Endothelial cell of umbilical vein (primary cell): ENCODE measurements at regions not wholly inside any gene's neighbourhood (a gene's known extent, or its start where the extent isn't known, plus 50 kb on each side); places are given as distances from the start of the nearest gene placed in this dataset.

Experiments used
- BruUV-seq: library from RNA; stranded (reverse); fragments of 400-500 nt; replicated peaks from 2 replicates; lab custom pipeline; 2021; lab: Mats Ljungman, UMichigan
- CTCF ChIA-PET: fragments of 300-600, 350-600 bp; sonication (Branson Sonifier 250); formaldehyde crosslinking; loops from one replicate; lab custom pipeline; 2021; ENCODE audit warnings: antibody characterized with exemption, inconsistent platforms; lab: Charles Lee
- POLR2A ChIA-PET: fragments of 300-600, 350-600 bp; sonication (Branson Sonifier 250); formaldehyde crosslinking; loops from one replicate; lab custom pipeline; 2021; ENCODE audit warnings: antibody characterized with exemption, inconsistent platforms; lab: Charles Lee
- DNase-seq: peaks from one replicate; pipeline ENCODE4 v3.0.0-alpha.2; 2011; ENCODE audit warnings: low read depth, low spot score
- FAIRE-seq: peaks from 2 replicates; lab custom pipeline; 2011; peaks lifted over from hg19 to GRCh38; lab: Jason Lieb, UNC
- H2AFZ ChIP-seq: 2 replicates; pipeline ENCODE4 v1.6.0; 2012; ENCODE audit warnings: low read depth, low read length, control low read depth, inconsistent platforms
- H3K27ac ChIP-seq: 2 replicates; pipeline ENCODE4 v1.5.1; 2011; ENCODE audit warnings: low read depth, mild to moderate bottlenecking, control low read depth, low read length, moderate library complexity; ENCODE audit not compliant: insufficient read depth
- H3K27me3 ChIP-seq, 2 experiments: 2 replicates each; pipeline versions ENCODE4 v1.6.0 to v1.6.1; 2011; ENCODE audit warnings: low read length in 2 of 2, mixed read lengths in 1 of 2; ENCODE audit not compliant: control insufficient read depth in 2 of 2, insufficient read depth in 2 of 2
- H3K36me3 ChIP-seq, 2 experiments: 2 replicates in 1 of 2; 3 replicates in 1 of 2; pipeline ENCODE4 v1.5.1; 2011; ENCODE audit warnings: low read length in 2 of 2, mild to moderate bottlenecking in 1 of 2, moderate library complexity in 1 of 2; ENCODE audit not compliant: control insufficient read depth in 2 of 2, insufficient read depth in 2 of 2; ENCODE audit errors: extremely low read depth in 1 of 2
- H3K4me1 ChIP-seq: 3 replicates; pipeline ENCODE4 v1.5.1; 2011; ENCODE audit warnings: mild to moderate bottlenecking, low read length; ENCODE audit not compliant: control insufficient read depth, insufficient read depth; ENCODE audit errors: extremely low read depth
- H3K4me2 ChIP-seq: 2 replicates; pipeline ENCODE4 v1.6.1; 2011; ENCODE audit warnings: low read length, control low read depth, mixed read lengths; ENCODE audit not compliant: insufficient read depth
- H3K4me3 ChIP-seq, 3 experiments: fragments of 200-600 bp in 1 of 3; sonication (generic), shearing (Covaris generic) in 1 of 3; replicated peaks in 1 of 3; 2 replicates each; pipeline ENCODE4 v1.5.1; 2011 to 2016; ENCODE audit warnings: control low read depth in 3 of 3, low read length in 3 of 3, mild to moderate bottlenecking in 2 of 3, inconsistent platforms in 1 of 3, low read depth in 1 of 3, moderate library complexity in 1 of 3; ENCODE audit not compliant: insufficient read depth in 1 of 3
- H3K79me2 ChIP-seq: 2 replicates; pipeline ENCODE4 v1.6.0; 2012; ENCODE audit warnings: low read length, inconsistent platforms; ENCODE audit not compliant: control insufficient read depth, insufficient read depth
- H3K9ac ChIP-seq: replicated peaks from 2 replicates; pipeline ENCODE3; 2011; ENCODE audit warnings: low read length, control low read depth; ENCODE audit not compliant: insufficient read depth; ENCODE audit errors: extremely low read depth
- H3K9me1 ChIP-seq: replicated peaks from 3 replicates; pipeline ENCODE4 v1.6.0; 2011; ENCODE audit warnings: mild to moderate bottlenecking, low read length; ENCODE audit not compliant: control insufficient read depth, insufficient read depth; ENCODE audit errors: extremely low read depth
- H3K9me3 ChIP-seq: replicated peaks from 2 replicates; pipeline ENCODE4 v1.5.1; 2012; ENCODE audit warnings: low read length, inconsistent platforms; ENCODE audit not compliant: control insufficient read depth, insufficient read depth
- H4K20me1 ChIP-seq: replicated peaks from 2 replicates; pipeline ENCODE3; 2011; ENCODE audit warnings: mild to moderate bottlenecking, low read length; ENCODE audit not compliant: control insufficient read depth, insufficient read depth; ENCODE audit errors: extremely low read depth
- EZH2 ChIP-seq: IDR thresholded peaks from 2 replicates; pipeline ENCODE4 v1.6.1; 2012; ENCODE audit warnings: borderline replicate concordance, low read depth, mild to moderate bottlenecking, moderate library complexity, low read length, inconsistent platforms; ENCODE audit not compliant: severe bottlenecking
- FOS ChIP-seq: IDR thresholded peaks from 2 replicates; pipeline ENCODE4 v1.6.1; 2011; ENCODE audit warnings: mild to moderate bottlenecking, low read length, moderate library complexity, borderline replicate concordance; ENCODE audit not compliant: insufficient read depth
- GATA2 ChIP-seq: IDR thresholded peaks from 2 replicates; pipeline ENCODE4 v1.7.0; 2011; ENCODE audit warnings: low read depth, mild to moderate bottlenecking, moderate library complexity, mixed read lengths, low read length; ENCODE audit not compliant: insufficient read length, insufficient read depth
- JUN ChIP-seq: IDR thresholded peaks from 2 replicates; pipeline ENCODE4 v1.6.1; 2011; ENCODE audit warnings: borderline replicate concordance, low read depth; ENCODE audit not compliant: insufficient read length, insufficient read depth
- MAX ChIP-seq: IDR thresholded peaks from 2 replicates; pipeline ENCODE4 v1.6.1; 2011; ENCODE audit not compliant: insufficient read depth, insufficient read length
- MYC ChIP-seq: IDR thresholded peaks from one replicate; pipeline ENCODE4 v1.6.1; 2011; ENCODE audit warnings: mild to moderate bottlenecking, low read depth, low read length
- POLR2A ChIP-seq: IDR thresholded peaks from 2 replicates; pipeline ENCODE4 v1.6.1; 2012; ENCODE audit warnings: low read depth, mild to moderate bottlenecking, control low read depth, low read length
- POLR2AphosphoS5 ChIP-seq: IDR thresholded peaks from 2 replicates; pipeline ENCODE4 v1.6.1; 2012; ENCODE audit warnings: low read depth, mild to moderate bottlenecking, control low read depth, low read length, moderate library complexity; ENCODE audit not compliant: insufficient read depth
- dilution Hi-C: fragments of 300-500 bp; cut with MboI; formaldehyde crosslinking; loops from one replicate; pipeline ENCODE4 v1.15.0; 2019; ENCODE audit warnings: low sequenced_read_pairs; ENCODE audit not compliant: extremely low pct_ligation_motif_present
- intact Hi-C: fragments of 100-400 bp; cut with micrococcal nuclease; formaldehyde crosslinking; loops from one replicate; pipeline ENCODE4 v1.10.0; 2022
- TF ChIP-seq, protein P1 (sequence below), 2 donors: IDR thresholded peaks; 1 replicate in 1 of 2; 2 replicates in 1 of 2; pipeline ENCODE4 v1.5.1; 2011; ENCODE audit warnings: low read length in 2 of 2, mild to moderate bottlenecking in 2 of 2, moderate library complexity in 2 of 2, control low read depth in 1 of 2, inconsistent platforms in 1 of 2, low read depth in 1 of 2; ENCODE audit not compliant: insufficient read depth in 1 of 2; ENCODE audit errors: extremely low read depth in 1 of 2

DNA sequence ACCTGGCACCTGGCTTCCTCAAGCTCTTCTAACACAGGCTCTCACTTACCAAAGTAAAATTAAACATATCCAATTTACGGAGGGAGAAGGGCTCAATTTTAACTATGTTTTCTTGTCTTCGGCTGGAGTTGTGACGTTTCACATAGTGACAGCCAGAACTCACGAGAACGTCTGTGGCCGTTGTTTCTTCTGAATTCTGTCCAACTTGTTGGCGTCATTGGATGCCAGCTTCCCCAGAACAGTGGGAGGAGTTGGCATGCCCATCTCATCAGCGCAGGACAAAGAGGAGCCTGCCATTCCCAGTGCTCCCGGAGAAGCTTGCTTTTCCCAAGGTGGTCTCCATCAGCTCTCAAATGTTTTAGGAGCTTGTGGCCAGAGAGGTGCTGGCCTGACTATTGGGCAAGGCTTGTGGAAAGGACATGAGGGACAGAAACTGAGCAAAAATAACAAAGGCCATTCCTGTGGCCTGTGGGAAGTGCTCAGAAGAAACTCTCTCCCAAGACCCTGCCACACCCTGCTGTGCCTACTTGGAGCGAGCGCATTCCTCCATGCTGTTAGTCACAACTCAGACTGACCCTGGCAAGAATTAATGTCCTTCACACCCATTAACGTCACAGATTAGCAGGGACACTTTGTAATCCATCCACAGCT is 265.4 kb upstream of the CDH4 start:
- H4K20me1 ChIP-seq: no peaks in the 10 kb centered on the region
- H2AFZ ChIP-seq: no peak overlapping the region
- ChIA-PET CTCF (no interaction called here), POLR2A (no interaction called here)
- no peak for FAIRE-seq
- no peaks in the 10 kb centered on the region for H3K9me1 ChIP-seq
- dilution Hi-C loops: no loop called here
- no TSS peak for BruUV-seq
- no peak overlapping the region for H3K27ac ChIP-seq
- no peaks in the 10 kb centered on the region for H3K79me2 ChIP-seq
- H3K9me3 ChIP-seq: peaks cover 6% of the 10 kb centered on the region
- H3K9ac ChIP-seq: no peak overlapping the region
- intact Hi-C loops: no loop called here
- H3K4me1 ChIP-seq: no peaks in the 10 kb centered on the region
- H3K4me2 ChIP-seq: no peak overlapping the region
- TF ChIP-seq POLR2AphosphoS5: no peak
- TF ChIP-seq JUN: no peak
- TF ChIP-seq GATA2: no peak
- no peak for DNase-seq
- H3K27me3 ChIP-seq: no peaks in the 10 kb centered on the region
- H3K36me3 ChIP-seq: no peaks in the 10 kb centered on the region
- H3K4me3 ChIP-seq: no peak overlapping the region

GRCh38 chr20:60990061-60990460 is 262.0 kb upstream of the CDH4 start:
- no peak for FAIRE-seq
- no peak overlapping the region for H3K27ac ChIP-seq
- H3K9me1 ChIP-seq: no peaks in the 10 kb centered on the region
- intact Hi-C loops (no loop called here), dilution Hi-C loops (no loop called here)
- no peak overlapping the region for H2AFZ ChIP-seq
- H3K9me3 ChIP-seq: peaks cover 6% of the 10 kb centered on the region
- H3K79me2 ChIP-seq: no peaks in the 10 kb centered on the region
- TF ChIP-seq MAX (no peak), JUN (no peak), GATA2 (no peak), POLR2A (no peak), MYC (no peak), FOS (no peak), EZH2 (no peak), POLR2AphosphoS5 (no peak)
- TF ChIP-seq, protein P1, sequence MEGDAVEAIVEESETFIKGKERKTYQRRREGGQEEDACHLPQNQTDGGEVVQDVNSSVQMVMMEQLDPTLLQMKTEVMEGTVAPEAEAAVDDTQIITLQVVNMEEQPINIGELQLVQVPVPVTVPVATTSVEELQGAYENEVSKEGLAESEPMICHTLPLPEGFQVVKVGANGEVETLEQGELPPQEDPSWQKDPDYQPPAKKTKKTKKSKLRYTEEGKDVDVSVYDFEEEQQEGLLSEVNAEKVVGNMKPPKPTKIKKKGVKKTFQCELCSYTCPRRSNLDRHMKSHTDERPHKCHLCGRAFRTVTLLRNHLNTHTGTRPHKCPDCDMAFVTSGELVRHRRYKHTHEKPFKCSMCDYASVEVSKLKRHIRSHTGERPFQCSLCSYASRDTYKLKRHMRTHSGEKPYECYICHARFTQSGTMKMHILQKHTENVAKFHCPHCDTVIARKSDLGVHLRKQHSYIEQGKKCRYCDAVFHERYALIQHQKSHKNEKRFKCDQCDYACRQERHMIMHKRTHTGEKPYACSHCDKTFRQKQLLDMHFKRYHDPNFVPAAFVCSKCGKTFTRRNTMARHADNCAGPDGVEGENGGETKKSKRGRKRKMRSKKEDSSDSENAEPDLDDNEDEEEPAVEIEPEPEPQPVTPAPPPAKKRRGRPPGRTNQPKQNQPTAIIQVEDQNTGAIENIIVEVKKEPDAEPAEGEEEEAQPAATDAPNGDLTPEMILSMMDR (IDR thresholded peaks at IDR 0.05; ENCODE audit: extremely low read depth in 1 of 2, insufficient read depth in 1 of 2, low read depth in 1 of 2, low read length in 2 of 2): no peak
- H4K20me1 ChIP-seq: no peaks in the 10 kb centered on the region
- H3K27me3 ChIP-seq: no peaks in the 10 kb centered on the region
- DNase-seq: no peak
- no TSS peak for BruUV-seq
- H3K4me1 ChIP-seq: no peaks in the 10 kb centered on the region
- H3K36me3 ChIP-seq: no peaks in the 10 kb centered on the region
- H3K4me3 ChIP-seq: no peak overlapping the region
- H3K9ac ChIP-seq: no peak overlapping the region
- ChIA-PET POLR2A (no interaction called here), CTCF (no interaction called here)
- H3K4me2 ChIP-seq: no peak overlapping the region
